CD8-positive, alpha-beta memory T cell (primary cell): ENCODE measurements at regions not wholly inside any gene's neighbourhood (a gene's known extent, or its start where the extent isn't known, plus 50 kb on each side); places are given as distances from the start of the nearest gene placed in this dataset.
"Not testable (repeated sequence)": the region's sequence is repeated elsewhere in the genome, so short reads cannot be mapped to it uniquely, and the experiment has no call there.

Experiments
- CTCF ChIA-PET: fragments of 350-600 bp; sonication (Branson Sonifier 250); formaldehyde crosslinking; loops from one replicate; lab custom pipeline; 2021; ENCODE audit warnings: antibody characterized with exemption; lab: Charles Lee
- POLR2A ChIA-PET: fragments of 350-600 bp; sonication (Branson Sonifier 250); formaldehyde crosslinking; loops from one replicate; lab custom pipeline; 2021; ENCODE audit warnings: antibody characterized with exemption; lab: Charles Lee
- DNase-seq, 5 donors: peaks; one replicate each; pipeline versions ENCODE4 v3.0.0 to v3.0.0-alpha.2; 2020 to 2022; ENCODE audit warnings: mixed read lengths in 1 of 5
- H3K27ac ChIP-seq: one replicate; pipeline ENCODE4 v1.7.0; 2013; ENCODE audit warnings: low read depth, mild to moderate bottlenecking, low read length, moderate library complexity
- H3K27me3 ChIP-seq: 2 replicates; pipeline ENCODE4 v1.7.0; 2013; ENCODE audit warnings: low read length, mild to moderate bottlenecking; ENCODE audit not compliant: insufficient read depth, poor library complexity, severe bottlenecking
- H3K36me3 ChIP-seq: 2 replicates; pipeline ENCODE4 v1.7.0; 2013; ENCODE audit warnings: mild to moderate bottlenecking, low read length, moderate library complexity; ENCODE audit not compliant: insufficient read depth
- H3K4me1 ChIP-seq: 2 replicates; pipeline ENCODE4 v1.7.0; 2013; ENCODE audit warnings: mild to moderate bottlenecking, low read length, moderate library complexity; ENCODE audit not compliant: insufficient read depth
- H3K4me3 ChIP-seq: 2 replicates; pipeline ENCODE4 v1.7.0; 2013; ENCODE audit warnings: mild to moderate bottlenecking, low read length
- H3K9me3 ChIP-seq: 2 replicates; pipeline ENCODE4 v1.7.0; 2013; ENCODE audit warnings: mild to moderate bottlenecking, low read length
- H3K27ac Mint-ChIP-seq, 8 donors: one replicate each; pipeline ENCODE4 v1.8.0; 2020 to 2021; ENCODE audit warnings: mixed read lengths in 8 of 8, mild to moderate bottlenecking in 6 of 8, inconsistent platforms in 3 of 8, moderate library complexity in 3 of 8
- H3K27me3 Mint-ChIP-seq, 2 donors: one replicate each; pipeline ENCODE4 v1.8.0; 2020 to 2021; ENCODE audit warnings: mixed read lengths in 2 of 2, mild to moderate bottlenecking in 1 of 2, moderate library complexity in 1 of 2
- H3K36me3 Mint-ChIP-seq, 3 donors: one replicate each; pipeline ENCODE4 v1.8.0; 2020 to 2021; ENCODE audit warnings: mixed read lengths in 3 of 3, inconsistent platforms in 1 of 3, mild to moderate bottlenecking in 1 of 3
- H3K4me1 Mint-ChIP-seq, 3 donors: one replicate each; pipeline ENCODE4 v1.8.0; 2020 to 2021; ENCODE audit warnings: mixed read lengths in 3 of 3, inconsistent platforms in 1 of 3, mild to moderate bottlenecking in 1 of 3
- H3K4me3 Mint-ChIP-seq, 7 donors: one replicate each; pipeline ENCODE4 v1.8.0; 2020 to 2021; ENCODE audit warnings: mixed read lengths in 7 of 7, mild to moderate bottlenecking in 6 of 7, moderate library complexity in 4 of 7, inconsistent platforms in 2 of 7
- H3K9me3 Mint-ChIP-seq, 5 donors: one replicate each; pipeline ENCODE4 v1.8.0; 2020 to 2022; ENCODE audit warnings: mixed read lengths in 5 of 5, mild to moderate bottlenecking in 3 of 5, moderate library complexity in 2 of 5, inconsistent platforms in 1 of 5

GRCh38 chr22:36080281-36080680 is 51.7 kb upstream of the RBFOX2 start:
- H3K4me1 Mint-ChIP-seq, H3K27me3 ChIP-seq, H3K4me3 Mint-ChIP-seq, CTCF ChIA-PET, H3K9me3 Mint-ChIP-seq, H3K4me3 ChIP-seq, H3K27me3 Mint-ChIP-seq, DNase-seq, H3K9me3 ChIP-seq, H3K27ac Mint-ChIP-seq, H3K36me3 ChIP-seq, H3K27ac ChIP-seq, H3K36me3 Mint-ChIP-seq, POLR2A ChIA-PET, H3K4me1 ChIP-seq: not testable (repeated sequence)

GRCh38 chr22:36079041-36079440 is 50.4 kb upstream of the RBFOX2 start:
- CTCF ChIA-PET, result interaction anchor here (1.1 to 4.8 kb wide), 2 partner anchors 13 to 17 kb away, joined by 3 to 27 read pairs; no protein-coding TSS in a partner anchor
- Mint-ChIP-seq H3K4me1 (peaks cover 0 to 3% (median 0%) of the 10 kb centered on the region in 3 donors), H3K4me3 (no peak overlapping the region), H3K9me3 (no peaks in the 10 kb centered on the region), H3K27ac (no peak overlapping the region), H3K36me3 (no peaks in the 10 kb centered on the region), H3K27me3 (no peaks in the 10 kb centered on the region)
- Histone ChIP-seq H3K4me1 (no peaks in the 10 kb centered on the region), H3K27ac (no peak overlapping the region), H3K27me3 (no peaks in the 10 kb centered on the region), H3K4me3 (no peak overlapping the region), H3K36me3 (no peaks in the 10 kb centered on the region), H3K9me3 (no peaks in the 10 kb centered on the region)
- POLR2A ChIA-PET, result no interaction called here
- DNase-seq, result no peak
